HepG2 (cell line): ENCODE measurements at regions not wholly inside any gene's neighbourhood (a gene's known extent, or its start where the extent isn't known, plus 50 kb on each side); places are given as distances from the start of the nearest gene placed in this dataset.

ENCODE experiments used
- ATAC-seq: fragments of 200-7000 bp; cut with Tn5 transposase; 3 replicates; pipeline ENCODE4 v1.9.1; 2020; ENCODE audit warnings: mild to moderate bottlenecking, moderate library complexity
- BruUV-seq: library from RNA; stranded (reverse); fragments of 400-500 nt; replicated peaks from 2 replicates; lab custom pipeline; 2021; lab: Mats Ljungman, UMichigan
- CTCF ChIA-PET: fragments of 300-600 bp; formaldehyde crosslinking; extraction: SDS; loops from one replicate; lab custom pipeline; 2021; ENCODE audit warnings: low total read pairs, inconsistent platforms, low intra/inter-chr PET ratio; lab: Yijun Ruan, JAX
- POLR2A ChIA-PET: fragments of 350-600 bp; sonication (Branson Sonifier 250); formaldehyde crosslinking; loops from one replicate; lab custom pipeline; 2020; ENCODE audit warnings: antibody characterized with exemption, inconsistent platforms; lab: Yijun Ruan, JAX
- DNase-seq: peaks from one replicate; pipeline ENCODE4 v3.0.0-alpha.2; 2015; ENCODE audit warnings: low spot score
- FAIRE-seq: peaks from 3 replicates; lab custom pipeline; 2011; peaks lifted over from hg19 to GRCh38; lab: Jason Lieb, UNC
- H2AFZ ChIP-seq: one replicate; pipeline ENCODE4 v1.6.1; 2011; ENCODE audit warnings: low read length, inconsistent platforms
- H3K27ac ChIP-seq: fragments of 300-600 bp; 3 replicates; pipeline ENCODE4 v1.8.0; 2011; ENCODE audit warnings: mixed run types, mild to moderate bottlenecking, mixed read lengths, low read length, inconsistent platforms; ENCODE audit not compliant: insufficient read depth; ENCODE audit errors: extremely low read length
- H3K27me3 ChIP-seq, 2 experiments: fragments of 200-600 bp in 1 of 2; 2 replicates in 1 of 2; 3 replicates in 1 of 2; pipeline versions ENCODE4 v1.6.0 to v1.8.0; 2011; ENCODE audit warnings: low read length in 2 of 2, mild to moderate bottlenecking in 2 of 2, moderate library complexity in 2 of 2, inconsistent platforms in 1 of 2; ENCODE audit not compliant: insufficient read depth in 2 of 2, control insufficient read depth in 1 of 2
- H3K36me3 ChIP-seq, 2 experiments: fragments of 200-600 bp in 1 of 2; replicated peaks in 1 of 2; 2 replicates in 1 of 2; 3 replicates in 1 of 2; pipeline versions ENCODE4 v1.5.1 to v1.8.0; 2011; ENCODE audit warnings: low read length in 2 of 2, inconsistent platforms in 1 of 2; ENCODE audit not compliant: insufficient read depth in 2 of 2, control insufficient read depth in 1 of 2
- H3K4me1 ChIP-seq: 2 replicates; pipeline ENCODE4 v1.5.1; 2012; ENCODE audit warnings: low read length, inconsistent platforms; ENCODE audit not compliant: insufficient read depth
- H3K4me2 ChIP-seq: 2 replicates; pipeline ENCODE4 v1.6.0; 2011; ENCODE audit warnings: low read depth, low read length, inconsistent platforms
- H3K4me3 ChIP-seq, 3 experiments: fragments of 200-600 bp in 1 of 3; sonication (generic), shearing (Covaris generic) in 1 of 3; replicated peaks in 1 of 3; 2 replicates each; pipeline ENCODE4 v1.5.1; 2011 to 2016; ENCODE audit warnings: low read length in 3 of 3, inconsistent platforms in 2 of 3, low read depth in 2 of 3, mild to moderate bottlenecking in 2 of 3, control low read depth in 1 of 3, mixed read lengths in 1 of 3; ENCODE audit not compliant: insufficient read depth in 1 of 3
- H3K79me2 ChIP-seq: one replicate; pipeline ENCODE4 v1.6.1; 2011; ENCODE audit warnings: low read length, inconsistent platforms; ENCODE audit not compliant: insufficient read depth
- H3K9ac ChIP-seq: 2 replicates; pipeline ENCODE4 v1.6.0; 2011; ENCODE audit warnings: mild to moderate bottlenecking, low read depth, low read length, inconsistent platforms; ENCODE audit not compliant: insufficient read depth
- H3K9me3 ChIP-seq: 2 replicates; pipeline ENCODE4 v1.5.1; 2012; ENCODE audit warnings: mild to moderate bottlenecking, low read length
- H4K20me1 ChIP-seq: 2 replicates; pipeline ENCODE4 v1.6.0; 2011; ENCODE audit warnings: inconsistent platforms, mild to moderate bottlenecking, low read length, moderate library complexity; ENCODE audit not compliant: insufficient read depth
- AKAP8 ChIP-seq: sonication (generic); formaldehyde crosslinking; IDR thresholded peaks from 2 replicates; pipeline ENCODE4 v1.5.1; 2020; ENCODE audit warnings: mild to moderate bottlenecking, missing genetic modification reagents
- KAT2B ChIP-seq: fragments of 150-350 bp; IDR thresholded peaks from 2 replicates; pipeline ENCODE4 v1.6.1; 2014; ENCODE audit warnings: low read depth, low read length, borderline replicate concordance
- NFKBIZ ChIP-seq: IDR thresholded peaks from 2 replicates; pipeline ENCODE4 v1.6.1; 2018; ENCODE audit warnings: missing genetic modification reagents, missing compliant biosample characterization
- REPIN1 ChIP-seq: sonication (generic); formaldehyde crosslinking; IDR thresholded peaks from 2 replicates; pipeline ENCODE4 v1.8.0; 2022; ENCODE audit warnings: missing genetic modification reagents, low read depth, mild to moderate bottlenecking, borderline replicate concordance
- SCMH1 ChIP-seq: sonication (generic); formaldehyde crosslinking; IDR thresholded peaks from 2 replicates; pipeline ENCODE4 v1.9.0; 2021; ENCODE audit warnings: missing genetic modification reagents, mild to moderate bottlenecking, borderline replicate concordance
- SMAD9 ChIP-seq: sonication (generic); formaldehyde crosslinking; IDR thresholded peaks from 2 replicates; pipeline ENCODE4 v1.5.1; 2020; ENCODE audit warnings: mild to moderate bottlenecking, missing genetic modification reagents
- ZNF232 ChIP-seq: sonication (generic); formaldehyde crosslinking; IDR thresholded peaks from 2 replicates; pipeline ENCODE4 v1.4.0; 2020; ENCODE audit warnings: missing genetic modification reagents, borderline replicate concordance
- ZNF317 ChIP-seq: sonication (generic); formaldehyde crosslinking; IDR thresholded peaks from 2 replicates; pipeline ENCODE4 v1.5.0; 2020; ENCODE audit warnings: mild to moderate bottlenecking, missing genetic modification reagents
- ZNF530 ChIP-seq: sonication (generic); formaldehyde crosslinking; IDR thresholded peaks from 2 replicates; pipeline ENCODE4 v1.5.0; 2020; ENCODE audit warnings: low read depth, mild to moderate bottlenecking, missing genetic modification reagents
- ZNF543 ChIP-seq: sonication (generic); formaldehyde crosslinking; IDR thresholded peaks from 2 replicates; pipeline ENCODE4 v1.4.0; 2020; ENCODE audit warnings: mild to moderate bottlenecking, missing genetic modification reagents
- WGBS: methylation state at CpG from one replicate; pipeline ENCODE4 v1.1.6; 2017; ENCODE audit warnings: low lambda C conversion rate; 5-methylcytosine and 5-hydroxymethylcytosine counted together
- in situ Hi-C: cut with HindIII; loops from 2 replicates; pipeline ENCODE4 v1.10.0; 2017; ENCODE audit warnings: low pct_unique_long_range_greater_than_20kb; ENCODE audit not compliant: extremely low pct_ligation_motif_present
- intact Hi-C: fragments of 100-400 bp; cut with micrococcal nuclease; formaldehyde crosslinking; loops from one replicate; pipeline ENCODE4 v1.10.0; 2022; ENCODE audit not compliant: unreplicated experiment
- TF ChIP-seq, protein P1 (sequence below): sonication (generic); formaldehyde crosslinking; IDR thresholded peaks from 2 replicates; pipeline ENCODE4 v1.5.0; 2020; ENCODE audit warnings: missing genetic modification reagents, mild to moderate bottlenecking, borderline replicate concordance
- TF ChIP-seq, protein P2 (sequence below): sonication (generic); formaldehyde crosslinking; conservative IDR thresholded peaks from 2 replicates; pipeline ENCODE4 v1.4.0; 2020; ENCODE audit warnings: missing genetic modification reagents
- TF ChIP-seq, protein P3 (sequence below): sonication (generic); formaldehyde crosslinking; IDR thresholded peaks from 2 replicates; pipeline ENCODE4 v1.4.0; 2020; ENCODE audit warnings: mild to moderate bottlenecking, missing genetic modification reagents
- TF ChIP-seq, protein P4 (sequence below): sonication (generic); formaldehyde crosslinking; IDR thresholded peaks from 2 replicates; pipeline ENCODE4 v1.8.1; 2022; ENCODE audit warnings: low read depth, mild to moderate bottlenecking, missing genetic modification reagents

DNA sequence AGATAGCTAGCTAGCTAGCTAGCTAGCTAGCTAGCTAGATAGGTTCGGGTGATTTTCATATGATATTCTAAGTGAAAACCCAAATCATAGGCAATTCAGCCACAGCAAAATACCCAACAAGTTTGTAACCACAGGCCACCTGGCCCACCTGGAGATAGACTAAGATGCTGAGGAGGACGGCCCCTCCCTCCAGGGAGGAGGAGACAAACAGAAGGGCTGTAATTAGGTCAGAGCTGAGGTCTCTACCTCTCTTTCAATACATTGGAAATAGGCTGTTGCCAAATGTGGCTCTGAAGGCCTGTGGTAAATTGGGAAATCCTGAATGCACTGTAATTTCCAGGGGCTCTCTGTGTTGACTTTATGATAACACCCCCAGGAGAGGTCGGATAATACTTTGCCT lies 382.2 kb downstream of the FGF9 start:
- in situ Hi-C loops: no loop called here
- no peak overlapping the region for H3K4me3 ChIP-seq
- H3K27ac ChIP-seq: no peak overlapping the region
- no peaks in the 10 kb centered on the region for H3K9me3 ChIP-seq
- H3K36me3 ChIP-seq: no peaks in the 10 kb centered on the region
- intact Hi-C loops: no loop called here
- H2AFZ ChIP-seq: no peak overlapping the region
- no peak overlapping the region for H3K4me2 ChIP-seq
- no peaks in the 10 kb centered on the region for H4K20me1 ChIP-seq
- ChIA-PET POLR2A (no interaction called here), CTCF (no interaction called here)
- no peaks in the 10 kb centered on the region for H3K27me3 ChIP-seq
- no peak for DNase-seq
- H3K9ac ChIP-seq: no peak overlapping the region
- no TSS peak for BruUV-seq
- H3K79me2 ChIP-seq: no peaks in the 10 kb centered on the region
- TF ChIP-seq KAT2B: no peak
- no peak for TF ChIP-seq SCMH1 (CRISPR knock-in tag)
- TF ChIP-seq, protein P1, sequence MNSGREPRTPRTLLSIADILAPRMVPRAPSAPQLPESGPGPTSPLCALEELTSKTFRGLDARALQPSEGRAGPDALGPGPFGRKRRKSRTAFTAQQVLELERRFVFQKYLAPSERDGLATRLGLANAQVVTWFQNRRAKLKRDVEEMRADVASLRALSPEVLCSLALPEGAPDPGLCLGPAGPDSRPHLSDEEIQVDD (CRISPR knock-in tag): no peak
- TF ChIP-seq, protein P2, sequence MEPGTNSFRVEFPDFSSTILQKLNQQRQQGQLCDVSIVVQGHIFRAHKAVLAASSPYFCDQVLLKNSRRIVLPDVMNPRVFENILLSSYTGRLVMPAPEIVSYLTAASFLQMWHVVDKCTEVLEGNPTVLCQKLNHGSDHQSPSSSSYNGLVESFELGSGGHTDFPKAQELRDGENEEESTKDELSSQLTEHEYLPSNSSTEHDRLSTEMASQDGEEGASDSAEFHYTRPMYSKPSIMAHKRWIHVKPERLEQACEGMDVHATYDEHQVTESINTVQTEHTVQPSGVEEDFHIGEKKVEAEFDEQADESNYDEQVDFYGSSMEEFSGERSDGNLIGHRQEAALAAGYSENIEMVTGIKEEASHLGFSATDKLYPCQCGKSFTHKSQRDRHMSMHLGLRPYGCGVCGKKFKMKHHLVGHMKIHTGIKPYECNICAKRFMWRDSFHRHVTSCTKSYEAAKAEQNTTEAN (CRISPR knock-in tag): no peak
- TF ChIP-seq AKAP8 (CRISPR knock-in tag): no peak
- TF ChIP-seq ZNF543 (CRISPR knock-in tag): no peak
- TF ChIP-seq, protein P3, sequence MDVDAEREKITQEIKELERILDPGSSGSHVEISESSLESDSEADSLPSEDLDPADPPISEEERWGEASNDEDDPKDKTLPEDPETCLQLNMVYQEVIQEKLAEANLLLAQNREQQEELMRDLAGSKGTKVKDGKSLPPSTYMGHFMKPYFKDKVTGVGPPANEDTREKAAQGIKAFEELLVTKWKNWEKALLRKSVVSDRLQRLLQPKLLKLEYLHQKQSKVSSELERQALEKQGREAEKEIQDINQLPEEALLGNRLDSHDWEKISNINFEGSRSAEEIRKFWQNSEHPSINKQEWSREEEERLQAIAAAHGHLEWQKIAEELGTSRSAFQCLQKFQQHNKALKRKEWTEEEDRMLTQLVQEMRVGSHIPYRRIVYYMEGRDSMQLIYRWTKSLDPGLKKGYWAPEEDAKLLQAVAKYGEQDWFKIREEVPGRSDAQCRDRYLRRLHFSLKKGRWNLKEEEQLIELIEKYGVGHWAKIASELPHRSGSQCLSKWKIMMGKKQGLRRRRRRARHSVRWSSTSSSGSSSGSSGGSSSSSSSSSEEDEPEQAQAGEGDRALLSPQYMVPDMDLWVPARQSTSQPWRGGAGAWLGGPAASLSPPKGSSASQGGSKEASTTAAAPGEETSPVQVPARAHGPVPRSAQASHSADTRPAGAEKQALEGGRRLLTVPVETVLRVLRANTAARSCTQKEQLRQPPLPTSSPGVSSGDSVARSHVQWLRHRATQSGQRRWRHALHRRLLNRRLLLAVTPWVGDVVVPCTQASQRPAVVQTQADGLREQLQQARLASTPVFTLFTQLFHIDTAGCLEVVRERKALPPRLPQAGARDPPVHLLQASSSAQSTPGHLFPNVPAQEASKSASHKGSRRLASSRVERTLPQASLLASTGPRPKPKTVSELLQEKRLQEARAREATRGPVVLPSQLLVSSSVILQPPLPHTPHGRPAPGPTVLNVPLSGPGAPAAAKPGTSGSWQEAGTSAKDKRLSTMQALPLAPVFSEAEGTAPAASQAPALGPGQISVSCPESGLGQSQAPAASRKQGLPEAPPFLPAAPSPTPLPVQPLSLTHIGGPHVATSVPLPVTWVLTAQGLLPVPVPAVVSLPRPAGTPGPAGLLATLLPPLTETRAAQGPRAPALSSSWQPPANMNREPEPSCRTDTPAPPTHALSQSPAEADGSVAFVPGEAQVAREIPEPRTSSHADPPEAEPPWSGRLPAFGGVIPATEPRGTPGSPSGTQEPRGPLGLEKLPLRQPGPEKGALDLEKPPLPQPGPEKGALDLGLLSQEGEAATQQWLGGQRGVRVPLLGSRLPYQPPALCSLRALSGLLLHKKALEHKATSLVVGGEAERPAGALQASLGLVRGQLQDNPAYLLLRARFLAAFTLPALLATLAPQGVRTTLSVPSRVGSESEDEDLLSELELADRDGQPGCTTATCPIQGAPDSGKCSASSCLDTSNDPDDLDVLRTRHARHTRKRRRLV (CRISPR knock-in tag): no peak
- TF ChIP-seq, protein P4, sequence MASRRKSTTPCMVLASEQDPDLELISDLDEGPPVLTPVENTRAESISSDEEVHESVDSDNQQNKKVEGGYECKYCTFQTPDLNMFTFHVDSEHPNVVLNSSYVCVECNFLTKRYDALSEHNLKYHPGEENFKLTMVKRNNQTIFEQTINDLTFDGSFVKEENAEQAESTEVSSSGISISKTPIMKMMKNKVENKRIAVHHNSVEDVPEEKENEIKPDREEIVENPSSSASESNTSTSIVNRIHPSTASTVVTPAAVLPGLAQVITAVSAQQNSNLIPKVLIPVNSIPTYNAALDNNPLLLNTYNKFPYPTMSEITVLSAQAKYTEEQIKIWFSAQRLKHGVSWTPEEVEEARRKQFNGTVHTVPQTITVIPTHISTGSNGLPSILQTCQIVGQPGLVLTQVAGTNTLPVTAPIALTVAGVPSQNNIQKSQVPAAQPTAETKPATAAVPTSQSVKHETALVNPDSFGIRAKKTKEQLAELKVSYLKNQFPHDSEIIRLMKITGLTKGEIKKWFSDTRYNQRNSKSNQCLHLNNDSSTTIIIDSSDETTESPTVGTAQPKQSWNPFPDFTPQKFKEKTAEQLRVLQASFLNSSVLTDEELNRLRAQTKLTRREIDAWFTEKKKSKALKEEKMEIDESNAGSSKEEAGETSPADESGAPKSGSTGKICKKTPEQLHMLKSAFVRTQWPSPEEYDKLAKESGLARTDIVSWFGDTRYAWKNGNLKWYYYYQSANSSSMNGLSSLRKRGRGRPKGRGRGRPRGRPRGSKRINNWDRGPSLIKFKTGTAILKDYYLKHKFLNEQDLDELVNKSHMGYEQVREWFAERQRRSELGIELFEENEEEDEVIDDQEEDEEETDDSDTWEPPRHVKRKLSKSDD (CRISPR knock-in tag): no peak
- no peak for TF ChIP-seq REPIN1 (CRISPR knock-in tag)
- no peak for TF ChIP-seq ZNF530 (CRISPR knock-in tag)
- TF ChIP-seq ZNF317: no peak
- no peak for TF ChIP-seq NFKBIZ (CRISPR knock-in tag)
- TF ChIP-seq ZNF232 (CRISPR knock-in tag): no peak
- TF ChIP-seq SMAD9: no peak
- H3K4me1 ChIP-seq: peaks cover 4% of the 10 kb centered on the region
- 0% methylated on average over 2 of the region's 3 CpGs for WGBS
- no peak for ATAC-seq
- no peak for FAIRE-seq
